ENCODE measurements at regions not wholly inside any gene's neighbourhood (a gene's known extent, or its start where the extent isn't known, plus 50 kb on each side); places are given as distances from the start of the nearest gene placed in this dataset.

DNA sequence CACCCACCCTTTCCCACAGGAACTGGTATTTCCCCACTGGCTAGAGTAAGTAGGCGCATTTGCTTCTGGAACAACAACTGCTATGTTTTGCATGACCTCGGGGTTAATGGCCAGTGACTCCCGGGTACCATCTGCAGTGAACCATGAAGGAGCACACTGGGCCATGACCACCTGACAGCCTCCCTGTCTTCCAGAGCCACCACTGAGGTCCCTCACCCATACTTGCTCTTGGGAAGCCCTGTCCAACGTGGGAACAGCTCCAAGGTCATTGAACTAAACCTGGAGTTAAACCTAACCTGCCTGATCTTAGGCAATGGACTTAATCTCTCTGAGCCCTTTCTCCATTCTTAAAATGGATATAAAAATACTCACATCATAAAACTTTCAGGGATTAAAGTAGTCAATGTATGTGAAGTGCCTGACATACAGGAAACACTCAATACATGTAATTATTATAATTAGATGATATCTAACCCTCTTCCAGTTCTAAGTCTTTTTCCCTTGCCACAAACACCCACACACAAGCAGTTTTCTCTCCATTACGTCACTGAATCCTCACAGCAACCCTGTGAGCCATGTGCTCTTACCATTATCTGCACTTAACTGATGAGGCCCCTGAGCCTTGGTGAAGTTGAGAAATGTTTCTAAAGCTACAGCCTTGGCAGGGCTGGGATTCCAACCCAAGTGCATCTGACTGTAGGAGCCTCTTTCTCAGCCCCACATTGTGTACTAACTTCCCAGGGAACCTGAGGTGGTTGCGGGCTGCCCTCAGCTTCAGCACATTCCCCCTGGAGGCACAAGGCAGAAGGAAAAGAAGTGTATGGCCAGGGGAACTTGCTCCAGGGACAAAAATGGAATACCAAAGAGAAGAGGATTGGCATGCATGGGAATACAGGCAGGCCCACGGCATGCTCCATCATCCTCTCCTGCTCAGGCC is 74.5 kb upstream of the NCAM1 start:
- no peaks in the 10 kb centered on the region for H3K36me3 ChIP-seq (ENCODE audit: low read depth, missing control alignments)
- no peaks in the 10 kb centered on the region for H3K9me3 ChIP-seq
- no peak overlapping the region for H3K4me3 ChIP-seq
- 74 to 82% methylated on average over 6 to 7 of the region's 7 CpGs for WGBS, 2 donors
- H3K27ac ChIP-seq = no peak overlapping the region
- H3K4me1 ChIP-seq = no peaks in the 10 kb centered on the region
- no peak for DNase-seq
- no peaks in the 10 kb centered on the region for H3K27me3 ChIP-seq
- intact Hi-C loops (cut with DNase I; ENCODE audit: low total_unique reads) = no loop called here
- TF ChIP-seq POLR2A (IDR thresholded peaks at IDR 0.05) = no peak

DNA sequence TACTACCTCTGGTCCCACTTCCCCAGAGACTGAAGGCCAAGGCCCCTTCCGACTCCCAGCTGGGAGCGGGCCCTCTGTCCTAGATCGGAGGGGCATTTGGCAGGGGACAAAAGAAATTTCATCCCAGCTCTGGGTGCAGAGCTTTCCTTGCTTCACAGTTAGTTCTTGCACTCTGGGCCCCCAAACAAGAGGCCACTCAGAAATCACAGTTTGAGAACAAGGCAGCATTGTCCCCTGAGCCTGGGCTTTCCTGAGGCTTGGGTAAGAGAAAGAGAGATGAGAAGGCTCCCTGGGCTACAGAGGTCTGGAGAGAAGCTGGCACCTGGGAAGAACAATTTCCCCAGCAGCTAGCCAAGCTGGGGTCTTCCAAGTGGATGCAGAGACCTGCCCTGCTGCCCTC is 71.8 kb upstream of the NCAM1 start:
- no peak for DNase-seq
- Histone ChIP-seq H3K4me3 (no peak overlapping the region), H3K27ac (no peak overlapping the region), H3K9me3 (no peaks in the 10 kb centered on the region), H3K4me1 (no peaks in the 10 kb centered on the region), H3K36me3 (ENCODE audit: low read depth, missing control alignments) (no peaks in the 10 kb centered on the region), H3K27me3 (no peaks in the 10 kb centered on the region)
- TF ChIP-seq POLR2A (IDR thresholded peaks at IDR 0.05) = no peak
- TF ChIP-seq, protein P1, sequence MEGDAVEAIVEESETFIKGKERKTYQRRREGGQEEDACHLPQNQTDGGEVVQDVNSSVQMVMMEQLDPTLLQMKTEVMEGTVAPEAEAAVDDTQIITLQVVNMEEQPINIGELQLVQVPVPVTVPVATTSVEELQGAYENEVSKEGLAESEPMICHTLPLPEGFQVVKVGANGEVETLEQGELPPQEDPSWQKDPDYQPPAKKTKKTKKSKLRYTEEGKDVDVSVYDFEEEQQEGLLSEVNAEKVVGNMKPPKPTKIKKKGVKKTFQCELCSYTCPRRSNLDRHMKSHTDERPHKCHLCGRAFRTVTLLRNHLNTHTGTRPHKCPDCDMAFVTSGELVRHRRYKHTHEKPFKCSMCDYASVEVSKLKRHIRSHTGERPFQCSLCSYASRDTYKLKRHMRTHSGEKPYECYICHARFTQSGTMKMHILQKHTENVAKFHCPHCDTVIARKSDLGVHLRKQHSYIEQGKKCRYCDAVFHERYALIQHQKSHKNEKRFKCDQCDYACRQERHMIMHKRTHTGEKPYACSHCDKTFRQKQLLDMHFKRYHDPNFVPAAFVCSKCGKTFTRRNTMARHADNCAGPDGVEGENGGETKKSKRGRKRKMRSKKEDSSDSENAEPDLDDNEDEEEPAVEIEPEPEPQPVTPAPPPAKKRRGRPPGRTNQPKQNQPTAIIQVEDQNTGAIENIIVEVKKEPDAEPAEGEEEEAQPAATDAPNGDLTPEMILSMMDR (IDR thresholded peaks at IDR 0.05) = no peak
- 87 to 89% methylated on average over 3 of the region's 3 CpGs for WGBS, 2 donors
- intact Hi-C loops (cut with DNase I; ENCODE audit: low total_unique reads) = no loop called here

DNA sequence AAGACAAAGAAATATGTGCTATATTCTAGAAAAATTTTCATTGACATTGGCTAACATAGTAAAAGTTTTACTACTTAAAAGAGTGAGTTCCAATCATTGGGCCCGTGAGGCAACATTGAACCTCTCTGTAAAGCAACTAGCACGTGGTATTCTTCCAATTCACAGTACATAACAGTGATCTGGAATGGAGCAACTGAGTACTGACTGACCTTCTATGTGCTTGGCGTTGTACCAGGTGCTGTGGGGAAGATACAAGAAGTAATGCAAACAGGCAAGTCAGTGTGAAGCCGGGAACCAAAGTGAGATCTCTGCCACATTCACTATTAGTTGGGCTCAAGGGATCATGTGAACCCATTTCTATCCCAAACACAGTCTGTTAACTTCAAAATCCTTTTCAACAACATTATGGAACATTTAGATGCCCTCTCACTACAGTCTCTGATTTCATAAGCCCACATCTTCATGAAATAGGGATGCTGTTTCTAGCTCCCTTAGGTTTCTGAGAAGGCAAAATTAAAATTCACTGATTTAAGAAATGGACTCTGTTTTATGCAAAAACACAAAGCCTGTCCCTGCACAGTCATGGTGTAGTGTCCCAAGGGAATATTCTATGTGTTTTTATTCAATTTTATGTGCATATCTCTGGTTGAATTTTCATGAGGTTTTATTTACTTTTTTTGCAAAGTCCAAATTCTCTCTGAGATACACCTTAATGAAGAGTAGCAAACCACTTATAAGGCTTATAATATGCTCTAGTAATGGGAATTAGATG is 61.8 kb upstream of the NCAM1 start:
- intact Hi-C loops (cut with DNase I; ENCODE audit: low total_unique reads) = no loop called here
- Histone ChIP-seq H3K9me3 (no peaks in the 10 kb centered on the region), H3K4me3 (no peak overlapping the region), H3K4me1 (no peaks in the 10 kb centered on the region), H3K27me3 (no peaks in the 10 kb centered on the region), H3K36me3 (ENCODE audit: low read depth, missing control alignments) (no peaks in the 10 kb centered on the region), H3K27ac (no peak overlapping the region)
- 54 to 58% methylated on average over 4 of the region's 4 CpGs for WGBS, 2 donors
- TF ChIP-seq, protein P1 (IDR thresholded peaks at IDR 0.05) = no peak
- TF ChIP-seq POLR2A (IDR thresholded peaks at IDR 0.05) = no peak
- DNase-seq = peak; percentile 27

DNA sequence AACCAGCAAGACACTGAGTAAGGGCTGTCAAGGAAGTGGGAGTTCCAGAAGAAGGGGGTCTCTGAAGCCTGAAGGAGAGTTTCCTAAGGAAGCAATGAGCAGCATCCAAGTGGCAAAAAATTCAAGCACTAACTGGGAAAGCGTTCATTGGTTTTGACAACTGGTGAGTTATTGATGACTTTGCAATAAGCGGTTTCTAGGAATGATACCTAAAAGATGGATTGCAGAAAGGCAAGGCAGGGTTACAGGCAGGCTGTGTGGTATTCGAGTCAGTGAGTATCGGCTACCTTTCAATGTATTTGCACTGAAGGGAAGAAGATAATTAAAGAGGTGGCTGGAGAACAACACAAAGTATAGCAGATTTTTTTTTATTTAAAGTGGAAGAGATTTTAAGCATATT is 59.3 kb upstream of the NCAM1 start:
- 58 to 69% methylated on average over 4 of the region's 4 CpGs for WGBS, 2 donors
- H3K27me3 ChIP-seq = no peaks in the 10 kb centered on the region
- no peaks in the 10 kb centered on the region for H3K9me3 ChIP-seq
- H3K4me3 ChIP-seq = no peak overlapping the region
- no peaks in the 10 kb centered on the region for H3K4me1 ChIP-seq
- intact Hi-C loops (cut with DNase I; ENCODE audit: low total_unique reads) = no loop called here
- DNase-seq = no peak
- TF ChIP-seq POLR2A (IDR thresholded peaks at IDR 0.05) = no peak
- TF ChIP-seq, protein P1 (IDR thresholded peaks at IDR 0.05) = no peak
- H3K36me3 ChIP-seq (ENCODE audit: low read depth, missing control alignments) = no peaks in the 10 kb centered on the region
- H3K27ac ChIP-seq = no peak overlapping the region

DNA sequence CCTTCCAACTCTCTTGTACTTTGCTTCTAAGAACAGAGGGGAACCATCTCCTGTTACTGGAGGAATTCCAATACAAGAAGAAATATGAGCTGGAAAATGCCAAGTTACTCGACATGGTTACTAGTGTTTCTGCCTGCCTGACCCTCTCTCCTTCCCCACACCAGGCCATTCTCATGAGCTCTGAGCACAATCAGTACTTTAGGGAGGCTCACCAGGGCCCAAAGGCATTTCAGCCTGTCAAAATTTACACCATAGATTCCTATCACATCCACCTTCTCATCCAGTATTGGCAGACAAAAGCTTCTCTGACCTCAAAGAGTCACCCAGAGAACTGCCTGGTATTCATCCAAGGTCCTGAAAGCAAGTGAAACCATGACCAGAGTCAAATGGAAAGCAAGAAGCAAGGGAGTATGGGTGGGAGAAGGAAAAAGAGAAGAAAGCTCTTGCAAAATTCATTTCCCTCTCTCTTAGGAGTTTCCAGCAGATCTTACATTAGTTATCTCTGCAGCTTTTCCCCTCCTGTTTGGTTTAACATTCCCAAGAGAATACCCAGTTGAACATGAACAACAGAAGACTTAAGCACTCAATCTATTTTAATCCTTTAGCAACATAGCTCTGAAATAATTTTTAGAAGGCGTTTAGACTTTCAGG is 58.7 kb upstream of the NCAM1 start:
- no peak for DNase-seq
- H3K4me3 ChIP-seq = no peak overlapping the region
- no peaks in the 10 kb centered on the region for H3K4me1 ChIP-seq
- H3K36me3 ChIP-seq (ENCODE audit: low read depth, missing control alignments) = no peaks in the 10 kb centered on the region
- H3K27ac ChIP-seq = peak overlapping the region in 1 of 2 donors; percentile 7
- intact Hi-C loops (cut with DNase I; ENCODE audit: low total_unique reads) = no loop called here
- WGBS, 2 donors = 24 to 29% methylated on average over 2 of the region's 2 CpGs
- no peaks in the 10 kb centered on the region for H3K27me3 ChIP-seq
- H3K9me3 ChIP-seq = no peaks in the 10 kb centered on the region
- no peak for TF ChIP-seq POLR2A (IDR thresholded peaks at IDR 0.05)
- TF ChIP-seq, protein P1 (IDR thresholded peaks at IDR 0.05) = no peak

Measured in testis (tissue), 2 donors.